ENCODE measurements at regions not wholly inside any gene's neighbourhood (a gene's known extent, or its start where the extent isn't known, plus 50 kb on each side); places are given as distances from the start of the nearest gene placed in this dataset.

- H4K8ac ChIP-seq (replicated peaks; ENCODE audit: insufficient read length, low read depth, low read length): no peak overlapping the region
- Mint-ChIP-seq H3K9me3 (peaks cover 0 to 2% of the 10 kb centered on the region in 2 experiments; a peak in 2 of 5 replicates), H3K36me3 (ENCODE audit: insufficient read depth in 1 of 3, low read depth in 3 of 3) (peaks cover 0 to 5% (median 3%) of the 10 kb centered on the region in 3 experiments; a peak in 1 of 7 replicates), H3K4me1 (0 out of 4 replicates have a peak, but pooled peaks cover 0 to 3% of the 10 kb centered on the region in 2 experiments), H3K4me3 (no peak overlapping the region), H3K27me3 (ENCODE audit: low read depth) (no peaks in the 10 kb centered on the region), H3K27ac (no peak overlapping the region)
- no peak overlapping the region for H2BK15ac ChIP-seq (ENCODE audit: low read depth, low read length)
- no peak overlapping the region for H2BK5ac ChIP-seq (ENCODE audit: insufficient read length, low read length)
- no peaks in the 10 kb centered on the region for H3K79me2 ChIP-seq (ENCODE audit: insufficient read depth, low read length)
- H2BK120ac ChIP-seq (ENCODE audit: low read depth, low read length, poor library complexity, severe bottlenecking): no peak overlapping the region
- H3K56ac ChIP-seq (ENCODE audit: insufficient read length, low read depth, low read length): no peak overlapping the region
- TF ChIP-seq CTCF (conservative IDR thresholded peaks at IDR 0.05): no peak
- DNase-seq: no peak
- H3K14ac ChIP-seq (ENCODE audit: insufficient read depth, low read length): no peak overlapping the region
- H3K18ac ChIP-seq (ENCODE audit: insufficient read length, low read depth, low read length): no peak overlapping the region
- H3K9me3 ChIP-seq (ENCODE audit: control insufficient read depth, low read depth, low read length): no peaks in the 10 kb centered on the region
- H3K27ac ChIP-seq (ENCODE audit: insufficient read length, low read depth, low read length): no peak overlapping the region
- H3K4ac ChIP-seq (ENCODE audit: low read depth, low read length): no peak overlapping the region
- H3K23ac ChIP-seq (ENCODE audit: insufficient read length, low read depth, low read length): no peak overlapping the region
- H4K5ac ChIP-seq (ENCODE audit: insufficient read length, low read depth, low read length): no peak overlapping the region
- no peaks in the 10 kb centered on the region for H4K20me1 ChIP-seq (ENCODE audit: control insufficient read depth, insufficient read depth, insufficient read length)
- no peak overlapping the region for H3K9ac ChIP-seq (ENCODE audit: extremely low read depth, insufficient read length, low read length)
- no peak overlapping the region for H2AFZ ChIP-seq (ENCODE audit: low read length)
- H3K79me1 ChIP-seq (ENCODE audit: insufficient read depth, low read depth, low read length, poor library complexity, severe bottlenecking): no peaks in the 10 kb centered on the region
- no peak overlapping the region for H4K91ac ChIP-seq (ENCODE audit: insufficient read length, low read depth, low read length)
- no peaks in the 10 kb centered on the region for H3K27me3 ChIP-seq (ENCODE audit: insufficient read depth, low read length)
- no peak overlapping the region for H3T11ph ChIP-seq (ENCODE audit: low read length)
- no peak overlapping the region for H2AK5ac ChIP-seq (ENCODE audit: insufficient read length, low read length)
- H2BK12ac ChIP-seq (ENCODE audit: insufficient read length, low read depth, low read length): no peak overlapping the region
- no peak overlapping the region for H2BK20ac ChIP-seq (ENCODE audit: low read depth, low read length, poor library complexity, severe bottlenecking)
- no peaks in the 10 kb centered on the region for H3K23me2 ChIP-seq (ENCODE audit: insufficient read length, low read depth, low read length, poor library complexity, severe bottlenecking)
- H3K4me1 ChIP-seq (ENCODE audit: insufficient read depth, low read length): no peaks in the 10 kb centered on the region; the same call in 1 of the 2 replicates
- no peak overlapping the region for H3K4me2 ChIP-seq (ENCODE audit: insufficient read depth, insufficient read length, low read length)
Observed at GRCh38 chr13:107427536-107427935, 787.8 kb downstream of the LIG4 start.

Data from H9 (cell line).